Keratinocyte (primary cell): ENCODE measurements at regions not wholly inside any gene's neighbourhood (a gene's known extent, or its start where the extent isn't known, plus 50 kb on each side); places are given as distances from the start of the nearest gene placed in this dataset.

Experiments used
- DNase-seq: peaks from one replicate; pipeline ENCODE4 v3.0.0-alpha.2; 2011; ENCODE audit warnings: low read depth, missing footprints, low spot score
- FAIRE-seq: peaks from 2 replicates; lab custom pipeline; 2011; peaks lifted over from hg19 to GRCh38; lab: Jason Lieb, UNC
- H2AFZ ChIP-seq: 2 replicates; pipeline ENCODE4 v1.6.0; 2012; ENCODE audit warnings: low read length, control low read depth, inconsistent platforms; ENCODE audit not compliant: control insufficient read depth
- H3K27ac ChIP-seq: 2 replicates; pipeline ENCODE4 v1.5.1; 2011; ENCODE audit warnings: low read length; ENCODE audit not compliant: control insufficient read depth, insufficient read depth
- H3K27me3 ChIP-seq: 3 replicates; pipeline ENCODE4 v1.6.0; 2011; ENCODE audit warnings: low read length; ENCODE audit not compliant: control insufficient read depth, insufficient read depth; ENCODE audit errors: extremely low read depth
- H3K36me3 ChIP-seq, 2 experiments: 2 replicates in 1 of 2; 3 replicates in 1 of 2; pipeline ENCODE4 v1.5.1; 2011; ENCODE audit warnings: low read length in 2 of 2, mild to moderate bottlenecking in 1 of 2; ENCODE audit not compliant: control insufficient read depth in 2 of 2, insufficient read depth in 2 of 2; ENCODE audit errors: extremely low read depth in 1 of 2
- H3K4me1 ChIP-seq: 3 replicates; pipeline ENCODE4 v1.5.1; 2011; ENCODE audit warnings: low read length; ENCODE audit not compliant: control insufficient read depth, insufficient read depth; ENCODE audit errors: extremely low read depth
- H3K4me2 ChIP-seq: 3 replicates; pipeline ENCODE4 v1.6.0; 2011; ENCODE audit warnings: low read depth, low read length; ENCODE audit not compliant: control insufficient read depth, insufficient read depth; ENCODE audit errors: extremely low read depth
- H3K4me3 ChIP-seq, 3 experiments: fragments of 200-600 bp in 1 of 3; sonication (generic) in 1 of 3; 2 replicates in 2 of 3; 3 replicates in 1 of 3; pipeline ENCODE4 v1.5.1; 2011 to 2016; ENCODE audit warnings: low read length in 3 of 3, mild to moderate bottlenecking in 3 of 3, control low read depth in 2 of 3, inconsistent platforms in 1 of 3, low read depth in 1 of 3, mixed read lengths in 1 of 3, mixed run types in 1 of 3, moderate library complexity in 1 of 3; ENCODE audit not compliant: control insufficient read depth in 2 of 3, insufficient read depth in 2 of 3; ENCODE audit errors: extremely low read depth in 1 of 3
- H3K79me2 ChIP-seq: 2 replicates; pipeline ENCODE4 v1.6.0; 2012; ENCODE audit warnings: low read length; ENCODE audit not compliant: control insufficient read depth, insufficient read depth
- H3K9ac ChIP-seq: 3 replicates; pipeline ENCODE4 v1.6.0; 2011; ENCODE audit warnings: low read length; ENCODE audit not compliant: control insufficient read depth, insufficient read depth; ENCODE audit errors: extremely low read depth
- H3K9me1 ChIP-seq: 3 replicates; pipeline ENCODE4 v1.6.0; 2011; ENCODE audit warnings: low read length; ENCODE audit not compliant: control insufficient read depth, insufficient read depth; ENCODE audit errors: extremely low read depth
- H3K9me3 ChIP-seq: 2 replicates; pipeline ENCODE4 v1.5.1; 2012; ENCODE audit warnings: low read depth, low read length; ENCODE audit not compliant: control insufficient read depth
- H4K20me1 ChIP-seq: 3 replicates; pipeline ENCODE4 v1.6.0; 2011; ENCODE audit warnings: low read length; ENCODE audit not compliant: control insufficient read depth, insufficient read depth; ENCODE audit errors: extremely low read depth
- CTCF ChIP-seq, 3 experiments: IDR thresholded peaks in 1 of 3; conservative IDR thresholded peaks in 1 of 3; optimal IDR thresholded peaks in 1 of 3; 2 replicates in 2 of 3; 3 replicates in 1 of 3; pipeline versions ENCODE3 to v1.5.1; 2011; ENCODE audit warnings: low read length in 3 of 3, mild to moderate bottlenecking in 3 of 3, moderate library complexity in 2 of 3, control low read depth in 1 of 3, inconsistent platforms in 1 of 3; ENCODE audit not compliant: insufficient read depth in 2 of 3; ENCODE audit errors: extremely low read depth in 1 of 3
- EZH2 ChIP-seq: IDR thresholded peaks from one replicate; pipeline ENCODE4 v1.6.1; 2012; ENCODE audit warnings: inconsistent platforms, mild to moderate bottlenecking, low read length, moderate library complexity
- dilution Hi-C: fragments of 300-500 bp; cut with MboI; formaldehyde crosslinking; loops from one replicate; pipeline ENCODE4 v1.7.0; 2020; ENCODE audit warnings: low sequenced_read_pairs; ENCODE audit not compliant: extremely low pct_ligation_motif_present

GRCh38 chr20:60268491-60268890 is 310.3 kb downstream of the CDH26 start:
- Histone ChIP-seq H2AFZ (no peak overlapping the region), H3K4me1 (no peaks in the 10 kb centered on the region), H3K4me2 (no peak overlapping the region), H3K27me3 (peaks cover 10% of the 10 kb centered on the region), H3K9me1 (no peaks in the 10 kb centered on the region), H3K36me3 (no peaks in the 10 kb centered on the region), H3K9ac (no peak overlapping the region), H4K20me1 (no peaks in the 10 kb centered on the region), H3K4me3 (no peak overlapping the region), H3K79me2 (no peaks in the 10 kb centered on the region), H3K9me3 (no peaks in the 10 kb centered on the region), H3K27ac (no peak overlapping the region)
- dilution Hi-C loops = no loop called here
- FAIRE-seq (no peak), DNase-seq (no peak)
- no peak for TF ChIP-seq EZH2
- no peak for TF ChIP-seq CTCF (optimal IDR thresholded peaks at IDR 0.05 in 1 of 3, IDR thresholded peaks at IDR 0.05 in 1 of 3, conservative IDR thresholded peaks at IDR 0.05 in 1 of 3; ENCODE audit: extremely low read depth in 1 of 3, insufficient read depth in 2 of 3, low read length in 3 of 3)

GRCh38 chr20:60269573-60270162 is 311.4 kb downstream of the CDH26 start:
- Histone ChIP-seq H3K27me3 (peaks cover 10% of the 10 kb centered on the region), H3K4me1 (no peaks in the 10 kb centered on the region), H3K79me2 (no peaks in the 10 kb centered on the region), H3K9ac (no peak overlapping the region), H2AFZ (no peak overlapping the region), H3K9me3 (no peaks in the 10 kb centered on the region), H3K4me3 (no peak overlapping the region), H3K4me2 (no peak overlapping the region), H4K20me1 (no peaks in the 10 kb centered on the region), H3K9me1 (no peaks in the 10 kb centered on the region), H3K27ac (no peak overlapping the region), H3K36me3 (no peaks in the 10 kb centered on the region)
- TF ChIP-seq CTCF (optimal IDR thresholded peaks at IDR 0.05 in 1 of 3, IDR thresholded peaks at IDR 0.05 in 1 of 3, conservative IDR thresholded peaks at IDR 0.05 in 1 of 3; ENCODE audit: extremely low read depth in 1 of 3, insufficient read depth in 2 of 3, low read length in 3 of 3) = no peak
- TF ChIP-seq EZH2 = no peak
- FAIRE-seq = no peak
- no peak for DNase-seq
- dilution Hi-C loops = no loop called here
